ENCODE measurements at regions not wholly inside any gene's neighbourhood (a gene's known extent, or its start where the extent isn't known, plus 50 kb on each side); places are given as distances from the start of the nearest gene placed in this dataset.

DNA sequence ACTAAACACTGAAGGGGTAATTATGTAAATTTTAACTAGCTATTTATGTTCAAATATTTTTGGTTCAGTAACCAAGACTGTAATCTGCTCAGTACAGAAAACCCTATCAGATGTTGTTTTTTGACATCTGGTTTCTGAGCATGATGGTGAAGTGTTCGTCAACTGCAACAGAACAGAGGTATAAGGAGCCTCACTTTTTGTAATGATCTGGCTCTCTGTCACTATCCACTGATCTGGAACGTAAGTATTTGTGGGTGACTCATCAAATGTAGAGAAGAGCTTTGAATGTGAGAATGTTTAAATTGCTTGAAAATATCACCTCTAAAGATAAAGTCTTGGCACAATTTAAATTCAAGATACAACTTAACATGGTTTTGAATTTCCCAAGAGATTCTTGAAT, 213.6 kb upstream of the FAM98A start:
- no peak for DNase-seq
- ATAC-seq: no peak
- intact Hi-C loops (cut with DNase I): no loop called here

DNA sequence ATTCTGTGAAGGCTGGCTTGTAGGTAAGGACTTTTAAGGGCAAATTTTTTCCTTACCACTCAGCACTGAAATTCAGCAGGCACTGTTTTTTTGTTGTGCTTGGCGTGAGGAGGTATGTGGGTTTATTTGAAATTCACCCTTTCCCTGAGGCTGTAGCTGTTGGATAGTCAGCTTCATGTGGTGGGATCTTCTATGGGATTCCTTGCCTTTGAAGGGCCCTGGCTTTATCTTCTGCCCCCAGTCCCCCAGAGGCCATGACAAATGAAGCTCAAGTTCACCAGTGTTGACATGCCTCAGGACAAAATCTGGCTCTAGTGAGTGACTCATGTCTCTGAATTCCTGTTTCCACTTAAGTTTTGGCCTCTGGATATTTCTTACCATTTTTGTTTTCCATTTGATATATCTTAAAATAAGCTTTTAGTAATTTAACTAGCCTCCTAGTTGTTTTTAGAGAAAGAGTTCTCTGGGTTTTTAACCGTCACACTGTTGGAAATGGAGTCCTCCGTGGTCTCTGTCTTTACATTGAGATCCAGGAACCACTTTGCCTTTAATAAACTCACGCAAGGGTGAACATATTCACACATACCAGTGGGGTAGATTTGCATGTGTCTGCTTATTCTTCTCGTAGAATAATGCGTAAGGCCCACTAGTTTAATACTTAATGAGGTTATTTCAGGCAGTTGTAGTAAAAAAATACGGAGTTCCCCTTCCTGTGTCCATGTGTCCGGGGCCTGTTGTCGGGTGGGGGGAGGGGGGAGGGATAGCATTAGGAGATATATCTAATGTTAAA, 211.1 kb upstream of the FAM98A start:
- no peak for DNase-seq
- ATAC-seq: no peak
- intact Hi-C loops (cut with DNase I): no loop called here

DNA sequence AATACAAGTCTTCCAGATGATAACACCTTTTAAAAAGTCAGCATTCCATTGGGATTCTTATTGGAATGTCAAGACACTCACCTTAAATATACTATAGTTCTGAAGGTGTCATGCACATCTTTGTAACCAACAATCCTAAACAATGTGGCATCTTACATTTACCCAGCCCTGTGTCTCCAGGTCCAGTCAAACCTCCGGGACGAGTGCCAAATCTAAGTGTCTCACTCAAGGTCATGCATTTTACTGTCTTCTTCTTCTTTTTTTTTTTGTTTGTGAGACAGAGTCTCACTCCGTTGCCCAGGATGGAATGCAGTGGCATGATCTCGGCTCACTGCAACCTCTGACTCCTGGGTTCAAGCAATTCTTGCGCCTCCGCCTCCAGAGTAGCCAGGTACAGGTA, 206.9 kb upstream of the FAM98A start:
- no peak for DNase-seq
- intact Hi-C loops (cut with DNase I): no loop called here
- ATAC-seq: no peak

DNA sequence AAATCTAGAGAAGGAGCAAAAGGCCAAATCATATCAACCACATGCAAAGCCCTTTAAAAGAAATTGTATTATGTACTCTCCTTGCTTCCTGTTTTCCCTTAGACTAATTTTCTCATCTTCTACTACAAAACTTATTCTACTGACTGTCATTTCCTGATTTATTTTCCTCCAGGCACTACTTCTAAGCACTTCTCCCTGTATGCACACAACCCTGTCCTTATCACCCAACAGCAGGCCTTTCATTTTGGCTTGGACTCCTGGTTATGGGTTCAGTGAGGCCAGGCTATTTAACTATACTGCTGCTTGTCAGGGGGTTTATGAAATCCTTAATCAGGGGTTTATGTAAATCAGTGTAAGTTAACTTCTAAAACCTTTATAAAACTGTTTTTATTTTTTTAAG, 205.1 kb upstream of the FAM98A start:
- no peak for ATAC-seq

DNA sequence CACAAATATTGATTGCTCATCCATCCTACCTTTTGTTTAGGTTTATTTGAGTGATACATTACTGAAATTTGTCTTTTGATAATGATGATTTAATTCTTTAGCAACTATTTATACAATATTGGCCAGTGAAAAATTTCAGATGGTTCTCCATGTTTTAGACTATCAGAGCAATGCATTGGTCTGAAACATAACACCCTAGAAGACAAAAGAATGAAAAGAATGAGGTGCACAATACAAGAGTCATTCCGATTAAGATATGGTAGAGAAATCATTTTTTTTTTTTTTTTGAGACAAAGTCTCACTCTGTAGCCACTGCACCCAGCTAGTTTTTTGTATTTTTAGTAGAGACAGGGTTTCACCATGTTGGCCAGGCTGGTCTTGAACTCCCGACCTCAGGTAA, 197.4 kb upstream of the FAM98A start:
- no peak for ATAC-seq
- intact Hi-C loops (cut with DNase I): no loop called here
- DNase-seq: no peak

More for the DNA sequence above, 205.1 kb upstream of the FAM98A start:
- intact Hi-C loops (cut with DNase I): no loop called here
- DNase-seq: no peak

DNA sequence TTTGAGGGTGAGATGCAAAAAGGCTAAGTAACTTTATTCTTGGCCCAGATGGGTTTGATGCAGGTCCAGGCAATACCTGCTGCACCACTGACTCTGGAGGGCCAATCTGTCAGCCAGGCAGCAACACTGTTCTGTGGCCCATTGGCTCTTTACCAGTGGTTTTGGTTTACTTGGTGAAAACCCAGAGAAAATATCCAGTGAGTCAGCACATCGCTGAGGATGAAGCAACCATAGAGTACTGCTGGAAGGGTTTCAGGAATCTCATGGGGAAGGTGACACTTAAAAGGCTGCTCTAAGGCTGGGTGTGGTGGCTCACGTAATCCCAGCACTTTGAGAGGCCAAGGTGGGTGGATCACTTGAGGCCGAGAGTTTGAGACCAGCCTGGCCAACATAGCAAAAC, 192.5 kb upstream of the FAM98A start:
- DNase-seq: no peak
- no peak for ATAC-seq
- intact Hi-C loops (cut with DNase I): no loop called here

DNA sequence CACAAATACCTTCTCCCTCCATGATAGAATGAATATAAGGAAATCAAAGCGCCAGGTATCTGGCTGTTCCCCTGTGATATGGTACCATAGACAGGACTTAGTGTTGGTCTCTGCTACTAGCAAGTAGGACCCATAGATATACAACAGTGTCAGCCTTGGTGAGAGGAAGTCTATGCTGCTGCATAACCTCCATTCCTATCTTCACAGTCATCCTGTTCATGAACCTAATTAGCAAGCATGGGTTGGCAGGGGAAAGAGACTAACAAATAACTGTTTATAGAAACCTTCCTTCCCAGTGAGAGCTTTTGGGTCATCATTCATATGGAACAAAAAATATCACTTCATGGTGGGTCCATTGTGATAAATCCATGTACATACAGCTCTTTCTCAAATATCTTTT, 188.9 kb upstream of the FAM98A start:
- ATAC-seq (no peak), DNase-seq (no peak)
- intact Hi-C loops (cut with DNase I): no loop called here

DNA sequence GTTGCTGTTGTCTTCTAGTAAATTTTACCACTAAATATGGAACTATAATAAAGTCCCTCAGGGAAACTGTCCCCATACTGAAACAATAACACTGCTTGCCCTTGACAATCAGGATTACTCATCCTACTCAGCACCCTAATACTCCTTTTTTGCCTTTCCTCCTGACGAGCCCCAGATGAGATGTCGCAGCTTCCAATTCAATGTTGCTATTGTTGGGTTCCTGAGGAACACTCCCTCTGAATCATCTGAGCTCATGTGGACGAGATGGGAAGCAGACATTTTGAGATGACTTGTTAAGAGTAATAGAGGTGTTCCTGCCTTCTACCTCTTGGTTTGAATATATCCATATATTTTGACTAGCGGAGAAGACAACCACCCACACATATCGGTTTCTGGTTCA, 187.8 kb upstream of the FAM98A start:
- ATAC-seq: no peak
- intact Hi-C loops (cut with DNase I): no loop called here
- DNase-seq: no peak

DNA sequence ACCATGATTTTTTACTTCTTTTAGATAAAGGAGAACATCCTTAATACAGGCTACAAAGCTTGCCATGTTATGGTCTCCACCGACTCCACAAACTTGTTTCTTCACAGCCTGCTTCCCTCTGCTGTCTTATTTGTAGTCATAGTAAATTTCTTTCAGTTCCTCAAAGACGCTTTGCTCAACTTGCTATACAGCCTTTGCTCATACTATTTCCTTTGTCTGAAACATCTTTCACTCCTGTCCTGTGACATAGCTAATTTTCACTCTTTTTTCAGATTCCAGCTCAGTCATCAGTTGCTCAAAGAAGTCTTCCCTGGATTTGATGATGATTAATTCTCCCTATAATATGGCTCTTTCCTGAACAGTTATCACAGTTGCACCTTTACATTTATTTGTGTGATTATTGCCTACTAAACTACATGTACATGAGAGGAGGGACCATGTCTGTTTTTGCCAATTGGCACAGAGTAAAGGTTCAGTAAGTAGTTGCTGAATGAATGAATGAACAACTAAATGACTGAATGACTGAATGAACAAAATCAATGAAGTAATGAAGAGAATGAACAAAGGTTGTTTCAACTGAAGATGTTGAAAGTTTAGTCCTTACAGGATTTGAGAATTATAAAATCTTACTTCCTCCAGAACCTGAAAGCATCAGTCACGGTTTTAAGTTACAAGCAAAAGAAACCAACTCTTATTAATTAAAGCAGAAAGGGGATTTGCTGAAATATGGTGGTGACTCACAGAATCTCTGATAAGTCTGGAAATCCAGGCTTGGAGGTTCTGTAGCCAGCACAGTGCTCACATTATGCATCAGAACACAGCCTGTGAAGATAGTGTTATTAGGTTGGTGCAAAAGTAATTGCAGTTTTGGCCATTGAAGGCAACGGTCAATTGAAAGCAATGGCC, 186.4 kb upstream of the FAM98A start:
- DNase-seq (no peak), ATAC-seq (no peak)
- intact Hi-C loops (cut with DNase I): no loop called here

DNA sequence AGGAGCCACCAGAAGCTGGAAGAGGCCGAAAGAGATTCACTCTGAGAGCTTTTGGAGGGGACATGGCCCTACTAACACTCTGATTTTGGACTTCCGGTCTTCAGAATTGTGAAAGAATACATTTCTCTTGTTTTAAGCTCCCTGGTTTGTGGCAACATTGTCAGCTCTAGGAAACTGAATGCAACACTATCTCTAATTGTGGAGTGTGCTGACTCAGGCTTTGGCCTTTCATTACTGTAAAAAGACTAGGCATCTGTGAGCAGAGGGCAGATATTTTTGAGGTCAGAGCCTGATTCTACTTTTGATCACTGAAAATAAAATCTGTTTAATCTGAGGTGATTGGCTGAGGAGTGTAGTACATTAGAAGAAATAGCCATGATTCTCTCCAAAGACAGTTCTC, 185.4 kb upstream of the FAM98A start:
- DNase-seq (no peak), ATAC-seq (no peak)
- intact Hi-C loops (cut with DNase I): no loop called here

DNA sequence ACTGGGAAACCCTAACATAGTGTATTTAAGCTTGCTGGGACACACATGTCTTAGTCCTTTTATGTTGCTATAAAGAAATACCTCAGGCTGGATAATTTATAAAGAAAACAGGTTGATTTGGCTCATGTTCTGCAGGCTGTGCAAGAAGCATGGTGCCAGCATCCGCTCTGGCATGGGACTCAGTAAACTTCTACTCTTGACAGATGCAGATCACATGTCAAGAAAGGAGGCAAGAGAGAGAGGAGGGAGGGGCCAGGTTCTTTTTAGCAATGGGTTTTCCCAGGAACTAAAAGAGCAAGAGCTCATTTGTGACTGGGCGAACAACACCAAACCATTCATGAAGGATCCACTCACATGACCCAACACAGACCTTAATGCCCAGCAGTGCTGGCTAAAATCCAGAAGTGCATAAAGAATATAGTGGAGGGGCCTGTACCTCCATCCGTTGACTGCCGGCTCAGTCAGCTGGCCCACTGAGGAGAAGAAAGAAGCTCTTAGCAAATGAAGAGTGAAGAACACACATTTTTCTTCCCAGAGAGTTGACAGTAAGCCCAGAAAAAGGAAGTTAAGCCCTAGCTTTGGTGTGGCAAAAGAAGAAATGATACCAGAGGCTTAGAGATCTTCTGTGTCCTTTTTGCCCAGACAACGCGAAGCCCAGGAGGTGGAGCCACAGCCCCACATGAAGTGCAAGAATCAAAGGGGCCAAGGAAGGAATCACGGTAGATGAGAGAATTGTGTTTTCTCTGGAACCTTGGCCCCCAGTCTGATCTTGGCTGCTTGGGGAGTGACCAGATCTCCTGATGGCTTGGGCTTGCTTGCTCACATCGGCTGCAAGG, 183.5 kb upstream of the FAM98A start:
- intact Hi-C loops (cut with DNase I): no loop called here
- ATAC-seq: no peak
- no peak for DNase-seq

DNA sequence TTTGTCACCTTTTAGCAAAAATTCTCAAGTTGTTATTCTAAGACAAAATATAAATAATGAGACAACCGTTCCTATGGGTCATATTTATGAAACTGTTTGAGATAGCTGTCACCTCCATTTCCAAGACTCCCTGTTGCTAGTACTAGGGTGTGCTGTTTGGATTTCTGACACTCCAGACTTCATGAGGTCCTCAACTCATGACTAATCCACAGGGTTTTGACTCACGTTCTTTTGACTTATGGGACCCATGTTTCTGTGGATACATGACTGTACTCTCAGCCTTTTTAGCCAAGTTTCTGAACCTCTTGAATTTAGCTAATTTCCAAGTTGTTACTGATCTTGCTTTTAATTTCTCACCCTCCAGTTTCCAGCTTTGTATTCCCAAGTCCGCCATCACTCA, 178.7 kb upstream of the FAM98A start:
- intact Hi-C loops (cut with DNase I): no loop called here
- ATAC-seq (no peak), DNase-seq (no peak)

DNA sequence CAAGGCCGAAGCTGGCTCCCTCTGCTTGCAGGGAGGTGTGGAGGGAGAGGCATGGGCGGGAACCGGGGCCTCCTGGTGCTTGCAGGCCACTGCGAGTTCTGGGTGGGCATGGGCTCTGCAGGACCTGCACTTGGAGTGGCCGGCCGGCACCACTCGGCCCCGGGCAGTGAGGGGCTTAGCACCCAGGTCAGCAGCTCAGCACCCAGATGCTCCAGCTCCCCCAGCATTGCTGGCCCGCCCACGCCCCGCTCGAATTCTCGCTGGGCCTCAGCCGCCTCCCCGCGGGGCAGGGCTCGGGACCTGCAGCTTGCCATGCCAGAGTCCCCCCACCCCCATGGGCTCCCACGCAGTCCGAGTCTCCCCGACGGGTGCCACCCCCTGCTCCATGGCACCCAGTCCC, 176.2 kb upstream of the FAM98A start:
- ATAC-seq: no peak
- intact Hi-C loops (cut with DNase I): no loop called here
- no peak for DNase-seq

DNA sequence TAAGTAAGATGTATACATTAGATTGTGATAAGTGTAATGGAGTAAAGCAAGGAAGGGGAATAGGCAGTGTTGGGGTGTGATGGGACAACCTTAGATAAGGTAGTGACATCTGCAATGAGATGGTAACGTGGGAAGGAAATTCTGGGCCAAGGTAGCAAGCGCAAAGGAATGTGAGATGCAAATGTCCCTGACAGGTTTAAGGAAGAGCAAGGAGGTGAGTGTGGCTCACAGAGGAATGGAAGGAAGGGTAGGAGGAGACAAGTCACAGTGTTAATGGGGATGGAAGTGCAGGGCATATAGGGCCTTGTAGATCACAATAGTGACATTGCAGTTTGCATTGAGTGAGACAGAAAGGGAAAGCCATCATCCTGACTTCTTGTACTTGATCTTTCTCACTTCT, 170.9 kb upstream of the FAM98A start:
- ATAC-seq (no peak), DNase-seq (no peak)
- intact Hi-C loops (cut with DNase I): no loop called here

DNA sequence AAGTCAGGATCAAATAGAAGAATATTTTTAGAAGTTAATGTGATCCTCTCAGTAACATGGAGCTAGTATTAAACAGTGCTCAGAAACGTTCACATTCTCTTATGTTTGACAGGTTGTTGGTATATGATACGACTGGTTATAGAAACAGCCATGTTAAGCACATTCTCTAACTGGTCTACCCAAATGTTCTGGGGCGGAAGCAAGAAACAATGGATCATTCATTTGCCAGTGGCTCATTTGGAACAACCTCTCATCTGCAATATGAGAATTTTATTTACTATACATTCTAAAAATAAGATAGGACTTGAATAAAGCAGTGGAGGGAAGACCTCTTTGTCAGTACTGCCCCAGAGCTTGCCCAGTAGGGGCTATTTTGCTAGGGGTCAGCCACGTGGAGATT, 167.1 kb upstream of the FAM98A start:
- DNase-seq (no peak), ATAC-seq (no peak)
- intact Hi-C loops (cut with DNase I): no loop called here

DNA sequence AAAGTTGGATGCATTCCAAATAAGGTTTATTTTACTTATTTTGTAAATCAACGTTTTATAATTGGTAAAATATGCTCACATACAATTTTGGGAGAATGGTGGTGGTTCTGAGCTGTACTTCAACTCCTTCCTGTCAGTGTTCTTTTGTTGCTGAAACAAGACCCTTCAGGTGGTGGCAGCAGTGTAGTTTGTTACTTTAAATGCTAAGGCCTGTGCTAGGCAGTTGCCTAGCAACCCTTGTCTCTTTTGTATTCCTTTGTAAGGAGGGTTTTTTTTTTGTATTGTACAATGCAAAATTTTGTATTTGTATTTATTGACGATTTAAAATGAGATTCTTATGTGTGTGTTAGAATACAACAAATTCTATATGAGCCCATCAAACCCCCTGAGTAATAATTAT, 166.0 kb upstream of the FAM98A start:
- no peak for DNase-seq
- intact Hi-C loops (cut with DNase I): no loop called here
- no peak for ATAC-seq

DNA sequence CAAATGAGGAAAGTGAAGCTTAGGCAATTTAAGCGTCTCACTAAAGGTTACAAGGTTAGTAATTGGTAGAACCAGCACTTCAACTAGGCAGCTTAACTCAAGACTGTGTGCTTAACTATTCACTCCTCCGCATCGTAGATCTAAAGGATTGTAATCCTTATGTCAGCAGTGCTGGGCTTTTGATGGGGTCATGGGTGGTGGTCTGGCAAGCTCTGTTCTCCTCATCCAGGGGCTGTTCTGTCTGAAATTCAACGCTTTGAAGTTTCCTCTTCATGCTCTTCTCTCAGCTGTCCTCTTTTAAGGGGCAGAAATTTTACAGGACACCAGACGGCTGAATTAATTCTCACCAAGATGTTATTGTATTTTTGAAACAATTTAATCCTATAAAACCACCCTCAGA, 165.5 kb upstream of the FAM98A start:
- ATAC-seq (no peak), DNase-seq (no peak)
- intact Hi-C loops (cut with DNase I): no loop called here

DNA sequence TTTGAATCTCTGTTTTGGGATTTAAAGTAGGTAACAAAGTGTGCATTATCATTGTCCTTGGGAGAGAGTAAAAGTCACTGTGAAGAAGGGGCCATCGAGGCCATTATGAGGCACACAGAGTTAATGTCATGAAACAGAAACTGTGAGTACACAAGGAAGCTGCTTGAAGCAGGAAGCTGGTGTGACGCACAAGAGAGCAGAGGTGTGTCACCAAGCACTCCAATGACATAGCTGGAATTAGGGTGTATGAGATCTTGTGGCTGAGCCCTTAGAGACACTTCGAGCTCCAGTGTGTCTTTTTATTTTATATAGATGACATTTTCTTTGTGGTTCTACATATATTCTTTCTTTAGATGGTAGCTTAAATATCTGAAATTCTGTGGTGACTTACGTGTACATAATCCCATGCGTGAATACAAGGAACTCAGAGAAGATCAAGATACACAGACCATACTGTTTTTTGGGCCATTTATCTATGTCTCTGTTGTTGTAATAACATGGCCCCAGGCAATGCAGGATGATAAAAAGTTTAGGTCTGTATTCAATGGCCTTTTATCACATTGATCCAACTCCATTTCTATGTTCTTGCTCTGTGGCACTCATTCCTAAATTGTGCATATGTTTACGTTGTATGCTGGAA, 164.7 kb upstream of the FAM98A start:
- ATAC-seq: no peak
- DNase-seq: no peak
- intact Hi-C loops (cut with DNase I): no loop called here

DNA sequence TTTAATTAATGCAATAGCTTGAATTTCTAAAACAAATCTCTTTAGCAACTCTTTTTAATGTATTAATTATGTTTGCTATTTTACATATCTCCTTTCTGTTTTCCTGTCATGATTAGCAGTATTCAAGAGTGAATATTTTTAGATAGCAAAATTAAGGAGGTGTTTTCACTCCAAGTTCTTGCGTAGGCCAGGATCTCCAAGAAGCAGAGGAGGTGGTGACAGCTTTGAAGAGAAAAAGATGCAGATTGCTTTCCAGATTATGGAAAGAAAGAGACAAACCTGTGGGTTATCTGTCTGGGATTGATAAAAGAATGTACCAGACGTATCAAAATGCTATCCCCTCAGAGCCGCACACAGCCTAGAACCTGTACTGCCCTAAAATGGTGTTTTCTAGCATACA, 163.5 kb upstream of the FAM98A start:
- no peak for ATAC-seq
- no peak for DNase-seq
- intact Hi-C loops (cut with DNase I): no loop called here
